HG03196 (cell line): ENCODE measurements at regions not wholly inside any gene's neighbourhood (a gene's known extent, or its start where the extent isn't known, plus 50 kb on each side); places are given as distances from the start of the nearest gene placed in this dataset.
"Not testable (repeated sequence)": the region's sequence is repeated elsewhere in the genome, so short reads cannot be mapped to it uniquely, and the experiment has no call there.

Experiments used
- ATAC-seq: cut with Tn5 transposase; IDR thresholded peaks from one replicate; pipeline ENCODE4 v1.9.1; 2021; ENCODE audit not compliant: unreplicated experiment

GRCh38 chr16:86737083-86737482, 158.7 kb downstream of the FOXL1 start:
- ATAC-seq: no peak

DNA sequence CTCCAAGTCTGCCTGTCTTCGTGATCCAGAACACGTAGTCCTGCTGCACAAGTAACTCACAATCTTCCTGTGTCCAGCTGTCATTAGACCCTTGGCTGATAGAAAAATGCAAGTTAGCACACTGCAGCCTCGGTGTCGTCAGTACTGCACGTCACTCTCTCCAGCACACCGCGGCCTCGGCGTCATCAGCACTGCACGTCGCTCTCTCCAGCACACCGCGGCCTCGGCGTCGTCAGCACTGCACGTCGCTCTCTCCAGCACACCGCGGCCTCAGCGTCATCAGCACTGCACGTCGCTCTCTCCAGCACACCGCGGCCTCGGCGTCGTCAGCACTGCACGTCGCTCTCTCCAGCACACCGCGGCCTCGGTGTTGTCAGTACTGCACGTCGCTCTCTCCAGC, 160.0 kb downstream of the FOXL1 start:
- not testable (repeated sequence) for ATAC-seq

DNA sequence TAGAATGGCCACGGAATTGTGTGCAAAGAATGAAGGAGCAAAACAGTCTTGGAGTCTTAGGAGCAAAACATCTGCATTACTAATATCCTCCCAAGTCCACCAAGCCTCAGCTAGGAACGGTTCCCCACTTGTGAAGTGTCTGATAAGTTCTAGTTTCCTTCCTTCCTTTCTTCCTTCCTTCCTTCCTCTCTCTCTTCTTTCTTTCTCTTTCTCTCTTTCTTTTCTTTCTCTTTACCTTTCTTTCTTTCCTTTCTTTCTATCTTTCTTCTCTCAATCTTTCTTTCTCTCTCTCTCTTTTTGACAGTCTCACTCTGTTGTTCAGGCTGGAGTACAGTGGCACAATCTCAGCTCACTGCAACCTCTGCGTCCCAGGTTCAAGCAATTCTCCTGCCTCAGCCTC, 160.8 kb downstream of the FOXL1 start:
- no peak for ATAC-seq

DNA sequence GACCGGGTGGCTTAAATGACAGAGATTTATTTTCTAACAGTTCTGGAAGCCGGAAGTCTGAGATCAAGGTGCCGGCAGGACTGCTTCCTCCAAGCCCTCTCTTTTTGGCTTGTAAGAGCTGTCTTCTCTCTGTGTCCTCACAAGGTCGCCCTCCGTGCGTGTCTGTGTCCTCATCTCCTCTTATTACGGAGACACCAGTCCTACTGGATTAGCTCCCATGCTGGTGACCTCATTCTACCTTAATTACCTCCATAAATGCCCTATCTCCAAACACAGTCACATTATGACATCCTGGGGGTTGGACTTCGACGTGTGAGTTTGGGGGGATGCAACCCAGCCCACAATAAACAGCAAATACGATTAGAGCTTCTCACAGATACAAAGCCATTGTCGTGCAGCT, 161.5 kb downstream of the FOXL1 start:
- ATAC-seq: no peak

DNA sequence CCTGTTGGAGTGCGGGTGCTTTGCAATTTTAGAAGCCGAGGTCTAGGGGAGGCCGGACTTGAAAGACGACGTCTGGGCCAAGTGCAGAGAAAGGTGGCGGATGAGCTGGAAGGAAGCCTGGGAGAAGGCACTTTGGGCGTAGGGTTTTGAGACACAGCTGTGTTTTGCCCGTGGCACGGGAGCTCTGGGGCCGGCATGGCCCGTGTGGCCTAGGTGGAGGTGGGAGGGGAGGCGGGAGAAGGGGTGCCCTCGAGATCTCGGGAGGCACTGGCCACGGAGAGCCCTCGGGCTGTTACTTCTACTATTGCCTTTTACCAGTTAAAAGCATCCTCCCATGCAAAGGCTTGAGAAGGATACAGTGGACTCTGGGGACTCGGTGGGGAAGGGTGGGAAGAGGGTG, 161.9 kb downstream of the FOXL1 start:
- no peak for ATAC-seq

GRCh38 chr16:86740906-86741799, 162.8 kb downstream of the FOXL1 start:
- ATAC-seq: no peak

GRCh38 chr16:86747761-86748160, 169.4 kb downstream of the FOXL1 start:
- no peak for ATAC-seq

GRCh38 chr16:86748652-86749051, 170.3 kb downstream of the FOXL1 start:
- ATAC-seq: no peak

DNA sequence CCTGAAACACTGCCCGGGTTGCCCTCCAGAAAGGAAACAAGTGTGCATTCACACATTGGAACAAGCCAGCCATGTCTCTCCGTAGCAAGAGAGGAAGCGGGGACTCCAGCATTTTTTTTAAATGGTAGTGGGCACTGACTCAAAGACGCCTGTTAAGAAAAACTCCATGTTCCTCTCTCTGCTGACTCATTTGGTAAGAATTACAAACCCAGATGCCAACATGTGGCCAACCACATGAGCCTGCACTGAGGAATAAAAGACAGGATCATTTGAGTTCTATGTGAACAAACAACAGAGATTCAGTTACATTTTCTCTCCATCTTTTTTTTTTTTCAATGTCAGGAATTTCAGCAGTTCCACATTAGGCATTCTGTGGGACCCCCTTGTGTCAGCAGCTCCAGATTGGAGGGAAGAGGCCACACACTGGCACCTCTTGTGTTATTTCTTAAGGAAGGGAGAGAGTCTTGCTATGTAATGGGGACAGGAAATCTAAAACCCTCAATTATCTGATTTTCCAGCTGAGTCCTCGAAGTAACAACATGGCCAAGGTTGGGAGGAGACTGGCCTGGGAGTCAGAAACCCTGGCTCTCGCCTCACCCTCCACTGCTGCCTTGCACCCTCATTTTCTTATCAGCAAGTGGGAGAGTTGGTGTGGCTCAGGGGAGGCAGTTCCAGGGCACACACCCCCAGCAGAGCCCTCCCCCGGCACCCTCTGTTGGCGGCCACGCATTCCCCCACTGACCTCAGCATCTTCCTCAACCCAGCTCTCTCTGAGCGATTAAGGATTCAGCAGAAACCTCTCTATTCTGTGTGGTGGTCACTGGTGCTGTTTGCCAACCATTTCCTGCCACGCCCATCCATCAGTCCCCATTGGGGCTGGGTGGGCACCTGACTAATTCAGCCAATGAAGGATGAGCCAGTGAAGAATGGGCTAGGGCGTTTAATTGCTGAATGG, 173.0 kb downstream of the FOXL1 start:
- no peak for ATAC-seq

DNA sequence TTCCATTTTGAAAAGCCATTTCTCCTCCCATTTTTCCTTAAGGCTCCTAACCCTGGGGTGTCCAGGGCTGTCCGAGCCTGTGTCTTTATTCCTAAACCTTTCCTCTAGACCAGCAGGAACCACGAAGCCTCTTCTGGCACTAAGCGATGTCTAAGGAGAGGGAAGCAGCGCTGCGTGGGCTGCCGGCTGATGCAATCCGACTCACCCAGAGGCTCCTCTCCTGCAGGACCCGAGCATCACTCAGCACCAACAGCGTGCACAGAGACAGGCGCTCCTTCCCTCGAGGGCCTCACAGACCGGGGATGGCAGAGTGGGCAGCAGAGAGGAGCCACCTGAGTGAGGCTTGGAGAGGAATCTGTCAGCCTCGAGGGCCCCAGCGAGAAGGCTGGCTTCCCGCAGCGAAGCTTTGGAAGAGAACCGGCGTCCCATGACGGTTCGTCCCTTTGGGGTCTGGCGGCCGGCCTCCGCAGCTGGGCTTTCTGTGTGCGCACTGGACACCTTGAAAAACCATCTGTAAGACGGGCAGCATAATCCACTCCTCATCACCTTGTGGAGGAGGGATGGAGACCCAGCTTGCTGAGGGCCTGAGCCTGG, 174.3 kb downstream of the FOXL1 start:
- ATAC-seq: no peak

DNA sequence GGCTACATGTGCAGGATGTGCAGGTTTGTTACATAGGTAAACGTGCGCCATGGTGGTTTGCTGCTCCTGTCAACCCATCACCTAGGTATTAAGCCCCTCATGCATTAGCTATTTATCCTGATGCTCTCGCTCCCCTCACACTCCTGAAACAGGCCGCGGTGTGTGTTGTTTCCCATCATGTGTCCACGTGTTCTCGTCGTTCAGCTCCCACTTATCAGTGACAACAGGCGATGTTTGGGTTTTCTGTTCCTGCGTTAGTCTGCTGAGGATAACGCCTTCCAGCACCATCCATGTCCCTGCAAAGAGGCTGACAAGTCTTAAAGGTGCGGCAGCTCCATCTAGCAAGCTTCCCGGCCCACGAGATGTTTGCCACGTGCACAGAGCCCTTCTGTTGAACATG, 175.1 kb downstream of the FOXL1 start:
- no peak for ATAC-seq

- ATAC-seq: no peak
Measured at GRCh38 chr16:86755571-86756006, 177.2 kb downstream of the FOXL1 start.

DNA sequence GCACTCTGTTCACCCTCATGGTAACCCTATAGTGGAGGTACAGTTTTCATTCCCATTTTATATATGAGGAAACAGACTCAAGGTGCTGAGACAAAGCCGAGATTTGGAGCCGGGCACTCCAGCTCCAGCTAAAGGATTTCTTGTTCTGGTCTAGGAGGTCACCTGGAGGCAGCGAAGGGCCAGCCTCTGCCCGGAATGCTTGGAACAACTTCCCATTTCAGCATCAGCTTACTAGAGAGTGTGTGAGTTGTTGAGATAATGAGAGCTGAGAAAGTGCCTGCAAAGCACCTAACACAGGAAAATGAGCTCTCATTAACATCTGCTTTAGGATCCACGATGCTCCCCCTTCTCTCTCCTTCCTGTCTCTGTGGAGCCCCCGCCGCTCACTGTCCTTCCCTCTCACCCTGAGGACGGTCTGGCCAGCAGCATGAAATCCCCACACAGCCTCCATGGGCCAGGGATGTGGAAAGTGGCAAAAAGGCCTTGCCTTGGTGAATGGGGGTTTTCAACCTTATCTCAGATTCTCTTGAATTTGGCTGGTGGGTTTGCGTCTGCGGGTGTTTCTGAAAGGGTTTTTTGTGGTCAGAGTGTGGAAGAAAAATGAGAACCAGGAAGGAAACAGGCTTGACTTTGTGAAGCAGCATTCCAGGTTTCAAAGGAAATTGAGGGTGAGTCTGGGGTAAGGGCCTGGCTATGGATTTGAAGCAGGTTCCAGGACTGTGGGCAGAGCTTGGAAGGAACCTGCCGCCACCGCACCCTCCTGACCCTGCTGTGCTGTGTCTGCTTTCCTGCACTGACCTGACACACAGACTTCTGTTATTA, 178.7 kb downstream of the FOXL1 start:
- ATAC-seq: no peak

DNA sequence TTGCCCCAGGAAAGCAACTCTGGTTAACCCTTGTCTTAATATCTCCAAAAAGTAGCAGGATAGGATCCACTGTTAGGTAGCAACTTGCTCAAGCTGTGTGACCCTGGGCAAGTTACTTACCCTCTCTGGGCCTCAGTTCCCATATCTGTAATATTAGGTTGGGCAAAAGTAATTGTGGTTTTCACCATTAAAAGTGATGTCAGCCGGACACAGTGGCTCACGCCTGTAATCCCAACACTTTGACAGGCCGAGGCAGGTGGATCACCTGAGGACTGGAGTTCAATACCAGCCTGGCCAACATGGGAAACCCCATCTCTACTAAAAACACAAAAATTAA, 179.3 kb downstream of the FOXL1 start:
- ATAC-seq: no peak

DNA sequence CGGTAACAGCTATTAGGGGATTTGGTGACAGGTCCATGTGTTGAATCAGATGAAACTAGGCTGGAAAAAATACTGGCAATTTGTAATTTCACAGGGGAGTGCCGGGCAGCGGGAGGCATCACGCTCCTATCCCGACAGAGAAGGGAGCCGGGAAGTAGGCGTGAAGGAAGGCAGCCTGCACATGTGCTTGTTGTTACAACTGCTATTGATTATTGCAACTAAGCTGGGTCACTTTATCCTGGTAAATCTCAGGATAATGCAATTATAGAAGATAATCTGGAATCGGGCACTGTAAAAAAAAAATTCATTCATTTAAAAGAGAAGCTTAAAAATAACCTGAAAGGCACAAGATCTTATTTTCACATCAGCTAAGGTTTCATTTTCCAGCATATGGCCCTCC, 180.6 kb downstream of the FOXL1 start:
- ATAC-seq: no peak

GRCh38 chr16:86761111-86762031, 183.0 kb downstream of the FOXL1 start:
- no peak for ATAC-seq

DNA sequence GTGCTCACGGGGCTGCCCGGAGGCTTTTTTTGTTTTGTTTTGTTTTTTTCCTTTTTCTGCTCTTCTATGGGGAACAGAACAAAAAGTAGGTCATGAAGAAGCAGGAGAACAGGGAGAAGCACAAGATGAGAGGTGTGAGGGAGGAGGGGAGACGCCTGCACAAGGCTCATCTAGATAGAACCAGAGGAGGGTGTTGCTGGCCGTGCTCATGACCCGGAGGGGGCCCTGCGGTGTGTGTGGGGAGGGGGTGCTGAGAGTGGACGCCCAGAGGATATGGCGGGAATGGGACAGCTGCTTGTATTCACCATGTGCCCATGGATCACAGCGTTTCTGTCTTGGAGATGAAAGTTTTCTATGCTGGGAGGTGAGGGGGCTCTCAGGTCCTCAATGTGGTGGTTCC, 183.7 kb downstream of the FOXL1 start:
- ATAC-seq: no peak

- ATAC-seq: no peak
Measured at GRCh38 chr16:86763819-86764218, 185.5 kb downstream of the FOXL1 start.

DNA sequence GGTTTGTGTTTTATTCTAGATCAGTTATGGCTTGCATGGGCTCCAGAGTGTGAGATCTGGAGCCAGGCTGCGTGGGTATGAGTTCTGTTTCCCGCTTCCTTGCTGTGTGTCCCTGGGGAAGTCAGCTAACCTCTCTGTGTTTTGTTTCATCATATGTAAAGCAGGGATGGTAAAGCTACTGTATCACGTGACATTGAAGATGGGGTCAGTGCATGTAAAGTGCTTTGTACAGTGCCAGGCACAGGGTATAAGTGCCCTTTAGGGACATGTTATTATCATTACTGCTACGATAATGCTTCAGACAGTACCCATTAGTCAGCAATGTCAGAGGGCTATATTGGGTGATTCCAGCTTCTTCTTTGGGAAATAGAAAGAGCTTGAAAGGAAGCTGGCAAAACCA, 186.2 kb downstream of the FOXL1 start:
- no peak for ATAC-seq
